ENCODE measurements at regions not wholly inside any gene's neighbourhood (a gene's known extent, or its start where the extent isn't known, plus 50 kb on each side); places are given as distances from the start of the nearest gene placed in this dataset.

DNA sequence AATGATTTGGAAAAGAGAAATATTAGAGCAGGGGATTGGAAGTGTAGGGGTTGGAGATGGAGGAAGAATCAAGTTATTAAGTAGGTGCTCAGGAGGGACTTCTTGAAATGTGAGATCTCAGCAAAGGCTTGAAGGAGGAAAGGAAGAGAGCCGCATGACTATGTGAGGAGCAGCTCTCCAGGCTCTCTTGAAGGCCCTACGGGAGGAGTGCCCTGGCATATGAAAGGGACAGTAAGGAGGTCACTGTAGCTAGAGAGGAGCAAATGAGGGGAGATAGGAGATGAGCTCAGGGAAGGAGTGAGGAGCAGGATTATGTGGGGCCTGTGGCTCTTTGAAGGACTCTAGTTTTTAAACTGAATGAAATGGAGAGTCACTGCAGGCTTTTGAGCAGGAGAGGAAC is 181.1 kb upstream of the NABP1 start:
- TF ChIP-seq, protein P1, sequence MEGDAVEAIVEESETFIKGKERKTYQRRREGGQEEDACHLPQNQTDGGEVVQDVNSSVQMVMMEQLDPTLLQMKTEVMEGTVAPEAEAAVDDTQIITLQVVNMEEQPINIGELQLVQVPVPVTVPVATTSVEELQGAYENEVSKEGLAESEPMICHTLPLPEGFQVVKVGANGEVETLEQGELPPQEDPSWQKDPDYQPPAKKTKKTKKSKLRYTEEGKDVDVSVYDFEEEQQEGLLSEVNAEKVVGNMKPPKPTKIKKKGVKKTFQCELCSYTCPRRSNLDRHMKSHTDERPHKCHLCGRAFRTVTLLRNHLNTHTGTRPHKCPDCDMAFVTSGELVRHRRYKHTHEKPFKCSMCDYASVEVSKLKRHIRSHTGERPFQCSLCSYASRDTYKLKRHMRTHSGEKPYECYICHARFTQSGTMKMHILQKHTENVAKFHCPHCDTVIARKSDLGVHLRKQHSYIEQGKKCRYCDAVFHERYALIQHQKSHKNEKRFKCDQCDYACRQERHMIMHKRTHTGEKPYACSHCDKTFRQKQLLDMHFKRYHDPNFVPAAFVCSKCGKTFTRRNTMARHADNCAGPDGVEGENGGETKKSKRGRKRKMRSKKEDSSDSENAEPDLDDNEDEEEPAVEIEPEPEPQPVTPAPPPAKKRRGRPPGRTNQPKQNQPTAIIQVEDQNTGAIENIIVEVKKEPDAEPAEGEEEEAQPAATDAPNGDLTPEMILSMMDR (IDR thresholded peaks at IDR 0.05): no peak
- TF ChIP-seq ZFX (IDR thresholded peaks at IDR 0.05; ENCODE audit: borderline replicate concordance): no peak
